ENCODE measurements at regions not wholly inside any gene's neighbourhood (a gene's known extent, or its start where the extent isn't known, plus 50 kb on each side); places are given as distances from the start of the nearest gene placed in this dataset.
"Not testable (repeated sequence)": the region's sequence is repeated elsewhere in the genome, so short reads cannot be mapped to it uniquely, and the experiment has no call there.

GRCh38 chr7:155228894-155229293 is 68.8 kb upstream of the INSIG1 start:
- DNase-seq (ENCODE audit: low spot score) = no peak

GRCh38 chr7:155229548-155230168 is 68.0 kb upstream of the INSIG1 start:
- DNase-seq (ENCODE audit: low spot score) = no peak

GRCh38 chr7:155230169-155230593 is 67.5 kb upstream of the INSIG1 start:
- DNase-seq (ENCODE audit: low spot score) = peak; percentile 82

GRCh38 chr7:155231241-155231800 is 66.4 kb upstream of the INSIG1 start:
- no peak for DNase-seq (ENCODE audit: low spot score)

GRCh38 chr7:155231941-155232340 is 65.7 kb upstream of the INSIG1 start:
- no peak for DNase-seq (ENCODE audit: low spot score)

- no peak for DNase-seq (ENCODE audit: low spot score)
Measured at GRCh38 chr7:155232911-155233310, 64.8 kb upstream of the INSIG1 start.

GRCh38 chr7:155233311-155234157 is 64.1 kb upstream of the INSIG1 start:
- DNase-seq (ENCODE audit: low spot score) = no peak

- DNase-seq (ENCODE audit: low spot score) = no peak
Measured at GRCh38 chr7:155234158-155234492, 63.6 kb upstream of the INSIG1 start.

- DNase-seq (ENCODE audit: low spot score) = peak; percentile 60
Measured at GRCh38 chr7:155234950-155235789, 62.5 kb upstream of the INSIG1 start.

GRCh38 chr7:155236386-155236785 is 61.3 kb upstream of the INSIG1 start:
- DNase-seq (ENCODE audit: low spot score) = no peak

GRCh38 chr7:155237297-155237696 is 60.4 kb upstream of the INSIG1 start:
- no peak for DNase-seq (ENCODE audit: low spot score)

- no peak for DNase-seq (ENCODE audit: low spot score)
Measured at GRCh38 chr7:155237730-155238129, 59.9 kb upstream of the INSIG1 start.

GRCh38 chr7:155239431-155240087 is 58.1 kb upstream of the INSIG1 start:
- not testable (repeated sequence) for DNase-seq (ENCODE audit: low spot score)

GRCh38 chr7:155244675-155245074 is 53.0 kb upstream of the INSIG1 start:
- no peak for DNase-seq (ENCODE audit: low spot score)

- no peak for DNase-seq (ENCODE audit: low spot score)
Measured at GRCh38 chr7:155247479-155248365, 50.0 kb upstream of the INSIG1 start.
